Sigmoid colon (tissue), 6 donors: ENCODE measurements at regions not wholly inside any gene's neighbourhood (a gene's known extent, or its start where the extent isn't known, plus 50 kb on each side); places are given as distances from the start of the nearest gene placed in this dataset.

Source experiments
- DNase-seq: peaks from one replicate; pipeline ENCODE4 v3.0.0-alpha.2; 2019
- H3K27ac ChIP-seq, 4 donors: fragments of 200-600 bp; sonication (generic); one replicate each; pipeline ENCODE4 v1.5.1; 2016 to 2019; ENCODE audit warnings: mild to moderate bottlenecking in 1 of 4
- H3K27me3 ChIP-seq, 3 donors: fragments of 200-600 bp; sonication (generic); one replicate each; pipeline ENCODE4 v1.5.1; 2019; ENCODE audit warnings: mild to moderate bottlenecking in 1 of 3
- H3K36me3 ChIP-seq, 4 donors: fragments of 200-600 bp; sonication (generic); one replicate each; pipeline ENCODE4 v1.5.1; 2016 to 2019
- H3K4me1 ChIP-seq, 4 donors: fragments of 200-600 bp; sonication (generic); one replicate each; pipeline ENCODE4 v1.5.1; 2017 to 2019
- H3K4me3 ChIP-seq, 4 donors: fragments of 200-600 bp; sonication (generic); one replicate each; pipeline ENCODE4 v1.5.1; 2017 to 2019; ENCODE audit warnings: mild to moderate bottlenecking in 2 of 4, moderate library complexity in 1 of 4
- H3K9me3 ChIP-seq, 4 donors: fragments of 200-600 bp in 3 of 4; sonication (generic) in 3 of 4; one replicate each; pipeline versions ENCODE4 v1.5.1 to v1.6.1; 2013 to 2019
- CTCF ChIP-seq, 4 experiments: fragments of 450-650 bp in 3 of 4; fragments of 200-600 bp in 1 of 4; IDR thresholded peaks; one replicate each; pipeline ENCODE4 v1.5.1; 2016 to 2019; ENCODE audit warnings: antibody characterized with exemption in 4 of 4, mild to moderate bottlenecking in 3 of 4, moderate library complexity in 2 of 4
- EP300 ChIP-seq, 4 donors: sonication (generic); formaldehyde crosslinking; IDR thresholded peaks; one replicate each; pipeline ENCODE4 v1.6.1; 2017; ENCODE audit warnings: antibody characterized with exemption in 4 of 4
- POLR2A ChIP-seq, 2 donors: fragments of 450-650 bp; IDR thresholded peaks; one replicate each; pipeline ENCODE4 v1.6.1; 2016; ENCODE audit warnings: antibody characterized with exemption in 2 of 2, mild to moderate bottlenecking in 2 of 2, moderate library complexity in 2 of 2
- POLR2AphosphoS5 ChIP-seq, 4 donors: sonication (generic); formaldehyde crosslinking; IDR thresholded peaks; one replicate each; pipeline ENCODE4 v1.6.1; 2017; ENCODE audit warnings: antibody characterized with exemption in 4 of 4
- WGBS, 2 donors: extraction: QIAGEN DNeasy Blood & Tissue Kit; methylation state at CpG; one replicate each; pipeline ENCODE4 v1.1.7; 2013; 5-methylcytosine and 5-hydroxymethylcytosine counted together
- intact Hi-C: fragments of 100-400 bp; cut with DNase I; formaldehyde crosslinking; loops from one replicate; pipeline ENCODE4 v1.15.1; 2023
- donor health status: healthy with polysubstance abuse.
- donor health status: healthy.

GRCh38 chr2:37560241-37560848, 111.1 kb downstream of the CDC42EP3 start:
- peaks cover 0 to 24% (median 0%) of the 10 kb centered on the region in 4 donors for H3K4me1 ChIP-seq
- H3K36me3 ChIP-seq: no peaks in the 10 kb centered on the region
- no peak for DNase-seq
- no peaks in the 10 kb centered on the region for H3K9me3 ChIP-seq
- H3K27me3 ChIP-seq: no peaks in the 10 kb centered on the region
- TF ChIP-seq EP300 (IDR thresholded peaks at IDR 0.05): no peak
- TF ChIP-seq CTCF (IDR thresholded peaks at IDR 0.05): no peak
- TF ChIP-seq POLR2AphosphoS5 (IDR thresholded peaks at IDR 0.05): no peak
- no peak for TF ChIP-seq POLR2A (IDR thresholded peaks at IDR 0.05)
- H3K27ac ChIP-seq: no peak overlapping the region
- no peak overlapping the region for H3K4me3 ChIP-seq
- intact Hi-C loops: no loop called here
- WGBS, 2 donors: 88 to 93% methylated on average over 5 of the region's 5 CpGs

- intact Hi-C loops: no loop called here
- no peak overlapping the region for H3K27ac ChIP-seq
- no peak overlapping the region for H3K4me3 ChIP-seq
- no peak for DNase-seq
- H3K4me1 ChIP-seq: peaks cover 0 to 24% (median 0%) of the 10 kb centered on the region in 4 donors
- no peak for TF ChIP-seq EP300 (IDR thresholded peaks at IDR 0.05)
- TF ChIP-seq POLR2A (IDR thresholded peaks at IDR 0.05): no peak
- TF ChIP-seq POLR2AphosphoS5 (IDR thresholded peaks at IDR 0.05): no peak
- TF ChIP-seq CTCF (IDR thresholded peaks at IDR 0.05): no peak
- H3K36me3 ChIP-seq: no peaks in the 10 kb centered on the region
- H3K27me3 ChIP-seq: no peaks in the 10 kb centered on the region
- WGBS, 2 donors: 42 to 76% methylated on average over 4 of the region's 4 CpGs
- no peaks in the 10 kb centered on the region for H3K9me3 ChIP-seq
Measured at GRCh38 chr2:37560863-37561614, 110.4 kb downstream of the CDC42EP3 start.

GRCh38 chr2:37561615-37562569, 109.5 kb downstream of the CDC42EP3 start:
- intact Hi-C loops: no loop called here
- H3K27ac ChIP-seq: no peak overlapping the region

More at GRCh38 chr2:37561615-37562569, 109.5 kb downstream of the CDC42EP3 start:
- no peaks in the 10 kb centered on the region for H3K36me3 ChIP-seq
- 79 to 83% methylated on average over 5 of the region's 5 CpGs for WGBS, 2 donors
- no peak overlapping the region for H3K4me3 ChIP-seq
- peaks cover 0 to 24% (median 2%) of the 10 kb centered on the region in 4 donors for H3K4me1 ChIP-seq
- H3K27me3 ChIP-seq: no peaks in the 10 kb centered on the region
- TF ChIP-seq POLR2AphosphoS5 (IDR thresholded peaks at IDR 0.05) (no peak), EP300 (IDR thresholded peaks at IDR 0.05) (no peak), POLR2A (IDR thresholded peaks at IDR 0.05) (no peak), CTCF (IDR thresholded peaks at IDR 0.05) (no peak)
- no peak for DNase-seq
- H3K9me3 ChIP-seq: no peaks in the 10 kb centered on the region
